Ishikawa (cell line): ENCODE measurements at regions not wholly inside any gene's neighbourhood (a gene's known extent, or its start where the extent isn't known, plus 50 kb on each side); places are given as distances from the start of the nearest gene placed in this dataset.

ENCODE experiments used
- CEBPB ChIP-seq: IDR thresholded peaks from 2 replicates; pipeline ENCODE4 v1.6.1; 2012
- CREB1 ChIP-seq: IDR thresholded peaks from 2 replicates; pipeline ENCODE4 v1.6.1; 2012; ENCODE audit warnings: low read depth
- EGR1 ChIP-seq: IDR thresholded peaks from 2 replicates; pipeline ENCODE4 v1.6.1; 2012
- EP300 ChIP-seq: IDR thresholded peaks from 2 replicates; pipeline ENCODE4 v1.6.1; 2012; ENCODE audit warnings: borderline replicate concordance
- FOXM1 ChIP-seq: IDR thresholded peaks from 2 replicates; pipeline ENCODE4 v1.6.1; 2012; ENCODE audit warnings: low read depth, borderline replicate concordance
- NFIC ChIP-seq: IDR thresholded peaks from 2 replicates; pipeline ENCODE4 v1.6.1; 2012
- RAD21 ChIP-seq: IDR thresholded peaks from 2 replicates; pipeline ENCODE4 v1.6.1; 2012; ENCODE audit warnings: low read depth
- TAF1 ChIP-seq: IDR thresholded peaks from 2 replicates; pipeline ENCODE4 v1.6.1; 2012; ENCODE audit warnings: low read depth, mild to moderate bottlenecking
- TEAD4 ChIP-seq: IDR thresholded peaks from 2 replicates; pipeline ENCODE4 v1.6.1; 2012
- YY1 ChIP-seq: IDR thresholded peaks from 2 replicates; pipeline ENCODE4 v1.6.1; 2012; ENCODE audit warnings: low read depth
- ZBTB7A ChIP-seq: IDR thresholded peaks from 2 replicates; pipeline ENCODE4 v1.6.1; 2012; ENCODE audit warnings: low read depth
- TF ChIP-seq, protein P1 (sequence below): IDR thresholded peaks from 2 replicates; pipeline ENCODE4 v1.6.1; 2012
- TF ChIP-seq, protein P2 (sequence below): IDR thresholded peaks from 2 replicates; pipeline ENCODE4 v1.6.1; 2012; ENCODE audit warnings: low read depth, mild to moderate bottlenecking
- TF ChIP-seq, protein P3 (sequence below): IDR thresholded peaks from 2 replicates; pipeline ENCODE4 v1.6.1; 2012

DNA sequence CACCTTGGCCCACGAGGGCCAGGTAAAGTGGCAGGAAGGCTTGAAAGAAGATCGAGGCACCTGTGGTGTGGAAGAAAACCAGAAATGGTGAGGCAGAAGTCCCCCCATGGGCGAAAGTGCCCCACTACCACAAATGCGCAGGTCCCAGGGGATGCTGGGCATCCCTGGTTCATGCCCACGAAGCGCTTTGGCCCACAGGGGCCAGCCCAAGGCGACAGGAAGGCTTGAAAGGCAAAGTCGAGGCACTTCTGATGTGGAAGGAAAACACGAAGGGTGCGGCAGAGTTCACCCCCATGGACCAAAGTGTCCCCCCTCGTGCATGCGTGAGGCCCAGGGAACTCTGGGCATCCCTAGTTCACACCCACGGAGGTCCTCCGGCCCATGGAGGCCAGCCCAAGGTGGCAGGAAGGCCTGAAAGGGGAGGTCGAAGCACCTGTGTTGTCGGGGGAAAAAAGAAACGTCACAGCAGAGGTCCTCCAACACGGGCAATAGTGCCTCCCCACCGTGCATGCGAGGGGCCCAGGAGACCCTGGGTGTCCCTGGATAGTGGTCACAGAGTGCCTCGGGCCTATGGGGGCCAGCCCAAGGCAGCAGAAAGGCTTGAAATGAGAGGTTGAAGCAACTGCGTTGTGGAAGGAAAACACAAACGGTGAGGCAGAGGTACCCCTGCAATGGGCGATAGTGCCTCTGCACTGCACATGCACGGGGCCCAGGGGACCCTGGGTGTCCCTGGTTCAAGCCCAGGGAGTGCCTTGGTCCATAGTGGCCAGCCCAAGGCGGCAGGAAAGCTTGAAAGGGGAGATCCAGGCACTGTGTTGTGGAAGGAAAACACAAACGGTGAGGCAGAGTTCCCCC, 373.9 kb downstream of the ALG10 start:
- no peak for TF ChIP-seq TEAD4
- TF ChIP-seq EGR1, result no peak
- TF ChIP-seq FOXM1, result no peak
- no peak for TF ChIP-seq EP300
- TF ChIP-seq, protein P1, sequence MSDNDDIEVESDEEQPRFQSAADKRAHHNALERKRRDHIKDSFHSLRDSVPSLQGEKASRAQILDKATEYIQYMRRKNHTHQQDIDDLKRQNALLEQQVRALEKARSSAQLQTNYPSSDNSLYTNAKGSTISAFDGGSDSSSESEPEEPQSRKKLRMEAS, result no peak
- TF ChIP-seq RAD21, result no peak
- TF ChIP-seq, protein P2, sequence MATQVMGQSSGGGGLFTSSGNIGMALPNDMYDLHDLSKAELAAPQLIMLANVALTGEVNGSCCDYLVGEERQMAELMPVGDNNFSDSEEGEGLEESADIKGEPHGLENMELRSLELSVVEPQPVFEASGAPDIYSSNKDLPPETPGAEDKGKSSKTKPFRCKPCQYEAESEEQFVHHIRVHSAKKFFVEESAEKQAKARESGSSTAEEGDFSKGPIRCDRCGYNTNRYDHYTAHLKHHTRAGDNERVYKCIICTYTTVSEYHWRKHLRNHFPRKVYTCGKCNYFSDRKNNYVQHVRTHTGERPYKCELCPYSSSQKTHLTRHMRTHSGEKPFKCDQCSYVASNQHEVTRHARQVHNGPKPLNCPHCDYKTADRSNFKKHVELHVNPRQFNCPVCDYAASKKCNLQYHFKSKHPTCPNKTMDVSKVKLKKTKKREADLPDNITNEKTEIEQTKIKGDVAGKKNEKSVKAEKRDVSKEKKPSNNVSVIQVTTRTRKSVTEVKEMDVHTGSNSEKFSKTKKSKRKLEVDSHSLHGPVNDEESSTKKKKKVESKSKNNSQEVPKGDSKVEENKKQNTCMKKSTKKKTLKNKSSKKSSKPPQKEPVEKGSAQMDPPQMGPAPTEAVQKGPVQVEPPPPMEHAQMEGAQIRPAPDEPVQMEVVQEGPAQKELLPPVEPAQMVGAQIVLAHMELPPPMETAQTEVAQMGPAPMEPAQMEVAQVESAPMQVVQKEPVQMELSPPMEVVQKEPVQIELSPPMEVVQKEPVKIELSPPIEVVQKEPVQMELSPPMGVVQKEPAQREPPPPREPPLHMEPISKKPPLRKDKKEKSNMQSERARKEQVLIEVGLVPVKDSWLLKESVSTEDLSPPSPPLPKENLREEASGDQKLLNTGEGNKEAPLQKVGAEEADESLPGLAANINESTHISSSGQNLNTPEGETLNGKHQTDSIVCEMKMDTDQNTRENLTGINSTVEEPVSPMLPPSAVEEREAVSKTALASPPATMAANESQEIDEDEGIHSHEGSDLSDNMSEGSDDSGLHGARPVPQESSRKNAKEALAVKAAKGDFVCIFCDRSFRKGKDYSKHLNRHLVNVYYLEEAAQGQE, result no peak
- TF ChIP-seq YY1, result no peak
- TF ChIP-seq ZBTB7A, result no peak
- TF ChIP-seq, protein P3, sequence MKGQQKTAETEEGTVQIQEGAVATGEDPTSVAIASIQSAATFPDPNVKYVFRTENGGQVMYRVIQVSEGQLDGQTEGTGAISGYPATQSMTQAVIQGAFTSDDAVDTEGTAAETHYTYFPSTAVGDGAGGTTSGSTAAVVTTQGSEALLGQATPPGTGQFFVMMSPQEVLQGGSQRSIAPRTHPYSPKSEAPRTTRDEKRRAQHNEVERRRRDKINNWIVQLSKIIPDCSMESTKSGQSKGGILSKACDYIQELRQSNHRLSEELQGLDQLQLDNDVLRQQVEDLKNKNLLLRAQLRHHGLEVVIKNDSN, result no peak
- no peak for TF ChIP-seq CREB1
- no peak for TF ChIP-seq NFIC
- no peak for TF ChIP-seq TAF1
- no peak for TF ChIP-seq CEBPB
